ENCODE measurements at regions not wholly inside any gene's neighbourhood (a gene's known extent, or its start where the extent isn't known, plus 50 kb on each side); places are given as distances from the start of the nearest gene placed in this dataset.

DNA sequence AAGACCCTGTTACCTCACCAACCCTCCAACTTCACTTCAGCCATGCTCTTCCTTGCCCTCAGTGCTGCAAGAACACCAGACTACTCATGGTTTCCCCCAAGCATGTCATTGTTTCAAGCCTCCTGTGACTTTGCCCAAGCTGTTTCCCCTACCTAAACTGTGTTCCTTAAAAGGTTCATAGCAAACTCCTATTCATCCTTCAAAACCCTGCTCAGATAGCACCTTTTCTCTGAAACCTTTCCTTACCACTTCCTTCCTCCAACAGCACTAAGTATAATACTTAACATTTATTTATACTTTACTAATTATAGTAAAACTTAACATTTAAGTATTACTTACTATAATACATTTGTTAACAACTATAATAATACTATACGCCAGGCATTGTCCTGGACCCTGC lies 136.2 kb downstream of the CCT6B start:
- no peak for DNase-seq

DNA sequence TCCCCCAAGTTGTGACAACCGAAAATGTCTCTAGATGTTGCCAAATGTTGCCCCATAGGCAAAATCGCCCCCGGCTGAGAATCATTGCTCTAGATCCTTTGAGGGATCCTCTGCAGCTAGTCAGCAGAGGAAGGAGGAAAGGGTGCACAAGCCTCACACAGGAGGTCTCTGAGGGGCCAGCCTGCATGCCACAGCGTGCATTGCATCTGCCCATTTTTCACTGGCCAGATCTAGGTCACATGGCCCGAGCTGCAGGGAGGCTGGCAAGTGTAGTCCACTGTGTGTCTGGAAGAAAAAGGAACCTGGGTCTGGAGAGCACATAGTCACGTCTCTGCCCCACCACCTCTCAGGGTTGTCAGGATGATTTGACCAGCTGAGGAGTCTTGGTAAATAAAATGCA lies 138.2 kb downstream of the CCT6B start:
- DNase-seq, result no peak

DNA sequence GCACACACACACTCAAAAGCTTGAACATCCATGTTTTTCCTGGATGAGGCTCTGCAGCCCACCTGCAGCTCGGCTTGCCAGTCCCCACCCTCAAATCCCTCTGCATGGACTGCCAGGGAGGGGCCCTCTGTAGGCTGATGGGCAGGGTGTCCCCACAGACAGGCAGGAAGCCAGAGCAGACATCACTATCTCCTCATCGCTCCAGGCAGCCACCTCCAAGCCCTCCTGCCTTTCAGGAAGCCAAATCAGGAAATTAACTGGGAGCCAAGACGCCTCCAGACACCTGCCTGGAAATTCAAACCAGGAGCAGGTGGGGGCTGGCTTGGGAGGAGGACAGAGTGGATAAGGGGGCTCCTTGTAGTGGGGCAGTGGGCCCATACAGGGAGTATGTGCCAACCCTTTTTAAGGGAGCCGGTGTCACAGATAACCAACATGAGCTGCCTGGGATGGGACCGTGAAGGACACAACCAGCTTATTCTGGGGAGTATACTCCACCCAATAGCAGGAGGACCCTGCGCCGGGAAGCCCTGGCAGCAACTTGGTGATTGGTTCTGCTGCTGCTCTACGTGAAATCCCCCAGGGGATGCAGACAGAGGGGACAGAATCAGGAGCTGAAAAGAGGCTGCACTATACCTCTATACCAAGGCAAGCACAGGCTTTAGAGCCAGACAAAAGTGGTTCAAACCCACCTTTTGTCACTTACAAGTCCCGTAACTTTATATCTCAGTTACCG lies 139.1 kb downstream of the CCT6B start:
- no peak for DNase-seq

DNA sequence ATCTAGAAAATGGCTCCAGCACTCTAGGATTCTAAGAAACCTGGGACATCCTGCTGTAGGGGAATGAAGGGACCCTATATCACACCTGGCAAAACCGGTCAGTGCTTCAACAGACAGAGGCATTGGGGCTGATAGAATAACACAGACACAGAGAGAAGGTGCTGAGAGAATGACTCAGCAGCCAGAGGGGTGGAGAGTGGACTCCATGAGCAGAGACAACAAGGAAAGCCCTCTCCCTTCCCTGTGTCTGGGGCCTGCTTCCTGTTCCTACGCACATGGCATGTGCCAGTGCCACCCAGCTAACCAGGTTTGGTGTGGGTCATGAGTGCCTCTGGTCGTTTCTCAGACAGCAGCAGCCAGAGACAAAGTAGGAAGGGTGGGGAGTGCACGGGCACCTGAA lies 140.3 kb downstream of the CCT6B start:
- no peak for DNase-seq

DNA sequence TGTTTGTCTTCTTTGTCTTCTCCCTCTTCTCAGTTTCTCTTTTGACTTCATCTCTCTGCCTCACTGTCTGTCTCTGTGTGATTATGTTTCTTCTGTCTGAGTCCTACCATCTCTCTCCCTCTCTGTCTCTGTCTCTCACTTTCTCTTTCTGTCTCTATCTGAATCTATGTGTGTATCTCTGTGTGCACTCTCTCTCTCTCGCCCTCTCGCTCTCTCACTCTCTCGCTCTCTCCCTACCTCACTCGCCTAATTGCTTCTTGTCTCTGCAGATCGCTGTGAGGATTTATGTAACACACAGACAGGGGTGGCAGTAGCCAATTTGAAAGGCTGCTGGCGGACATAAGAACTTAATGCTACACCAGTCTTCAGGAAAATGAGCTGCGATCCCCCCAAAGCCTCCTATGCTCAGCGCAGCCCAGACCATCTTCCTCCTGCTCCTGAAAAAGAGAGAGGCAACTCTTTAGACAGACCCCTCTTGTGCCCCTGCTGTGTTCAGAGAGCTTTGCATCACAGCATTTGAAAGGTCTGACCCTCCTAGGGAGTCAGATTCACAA lies 140.9 kb downstream of the CCT6B start:
- no peak for DNase-seq

DNA sequence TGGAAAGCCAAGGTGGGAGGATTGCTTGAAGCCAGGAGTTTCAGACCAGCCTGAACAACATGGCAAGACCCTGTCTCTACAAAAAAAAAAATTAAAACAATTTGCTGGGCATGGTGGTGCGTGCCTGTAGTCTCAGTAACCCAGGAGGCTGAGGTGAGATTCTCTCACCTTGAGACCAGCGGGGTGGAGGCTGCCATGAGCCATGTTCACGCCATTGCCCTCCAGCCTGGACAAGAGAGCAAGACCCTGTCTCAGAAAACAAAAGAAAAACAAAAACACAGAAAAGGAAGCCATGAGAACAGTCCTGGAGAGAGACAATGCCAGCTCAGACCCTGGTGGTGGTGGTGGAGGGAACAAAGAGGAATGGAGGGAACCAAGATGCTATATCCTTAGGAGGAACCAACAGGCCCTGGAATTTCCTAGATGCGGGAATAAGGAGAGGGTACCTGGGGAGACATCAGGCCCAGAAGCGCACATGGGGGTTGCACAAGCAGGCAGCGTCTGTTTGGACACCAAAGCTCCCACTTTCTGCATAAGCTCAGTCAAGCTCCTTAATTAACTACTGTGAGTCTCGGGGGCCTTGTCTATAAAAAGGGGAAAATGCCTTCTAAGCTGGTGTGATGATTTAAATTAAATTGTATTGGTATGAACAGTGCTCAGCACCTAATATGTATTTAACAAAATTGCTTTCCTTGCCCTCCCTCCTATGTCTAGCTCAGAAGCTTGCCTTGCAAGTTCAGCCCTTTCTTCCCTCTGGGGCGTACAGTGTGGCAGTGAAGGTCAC lies 143.8 kb downstream of the CCT6B start:
- DNase-seq, result no peak

DNA sequence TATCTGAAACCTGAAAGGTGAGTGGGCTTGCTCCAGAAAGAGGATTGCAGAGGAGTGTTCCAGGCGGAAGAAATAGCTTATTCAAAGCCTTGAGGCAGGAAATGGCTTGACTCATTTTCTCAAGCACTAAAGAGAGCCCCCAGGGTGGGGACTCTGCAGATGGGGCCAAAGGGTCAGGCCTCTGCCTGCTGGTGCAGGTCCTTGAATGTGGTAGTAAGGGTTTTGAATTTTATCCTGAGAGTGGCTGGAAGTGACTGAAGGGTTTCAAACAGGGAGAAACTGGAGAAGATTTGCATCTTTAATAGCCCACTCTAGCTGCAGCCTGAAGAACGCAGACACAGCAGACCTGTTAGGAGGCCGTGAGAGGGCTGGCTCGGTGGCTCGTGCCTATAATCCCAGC lies 144.4 kb downstream of the CCT6B start:
- no peak for DNase-seq

DNA sequence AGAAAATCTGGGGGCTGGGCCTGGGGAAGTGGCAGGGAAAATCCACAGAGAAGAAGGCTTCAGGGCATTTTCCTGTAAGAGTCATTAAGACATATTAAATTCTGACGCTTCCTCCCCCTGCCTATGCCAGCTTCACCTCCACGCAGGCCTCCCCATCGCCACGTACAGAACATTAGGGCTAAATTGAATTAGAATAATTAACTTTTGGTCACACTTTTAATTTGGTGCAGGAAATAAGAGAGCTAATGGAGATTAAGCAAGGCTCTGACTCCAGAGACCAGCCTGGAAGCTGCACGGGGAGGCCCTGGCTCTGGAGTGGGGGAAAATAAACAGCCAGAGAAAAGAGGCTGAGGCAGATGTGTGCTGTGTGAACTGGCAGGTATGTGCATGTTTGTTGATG lies 148.0 kb downstream of the CCT6B start:
- DNase-seq, result no peak

DNA sequence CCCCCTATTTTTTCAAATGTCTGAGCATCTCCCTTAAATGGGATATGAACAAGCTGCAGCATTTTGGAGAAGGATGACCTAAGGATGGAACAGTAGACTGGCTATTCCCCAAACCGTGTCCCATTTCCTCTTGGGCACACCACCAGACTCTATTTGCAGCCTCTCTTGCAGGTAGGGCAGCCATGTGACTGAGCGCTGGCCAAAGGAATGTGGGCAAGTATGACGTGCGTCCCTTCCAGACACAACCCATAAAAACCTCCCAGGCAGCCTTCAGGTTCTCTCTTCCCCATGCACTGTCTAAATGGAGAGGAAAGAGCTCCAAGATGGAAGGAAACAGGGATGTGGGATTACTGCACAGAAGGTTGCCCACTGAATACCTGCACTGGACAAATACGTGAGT lies 149.7 kb downstream of the CCT6B start:
- DNase-seq, result no peak

DNA sequence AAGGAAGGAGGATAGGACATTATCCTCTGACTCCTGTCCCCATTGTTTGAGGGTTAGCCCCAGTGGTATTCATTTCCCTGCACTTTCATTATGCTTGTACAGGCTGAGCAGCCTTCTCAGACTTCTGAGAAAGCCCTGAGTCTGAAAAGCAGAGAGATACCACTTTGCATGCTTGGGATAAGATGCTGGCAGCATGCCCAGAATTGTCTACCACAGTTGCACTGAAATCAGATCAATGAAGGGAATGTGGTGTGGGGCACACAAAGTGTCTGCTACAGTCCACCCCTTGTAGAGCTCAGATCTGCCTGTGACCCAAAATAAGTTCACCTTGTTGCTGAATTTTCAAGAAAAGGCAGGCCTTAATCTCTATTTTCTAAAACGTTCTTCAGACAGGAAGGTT lies 160.6 kb downstream of the CCT6B start:
- no peak for DNase-seq

DNA sequence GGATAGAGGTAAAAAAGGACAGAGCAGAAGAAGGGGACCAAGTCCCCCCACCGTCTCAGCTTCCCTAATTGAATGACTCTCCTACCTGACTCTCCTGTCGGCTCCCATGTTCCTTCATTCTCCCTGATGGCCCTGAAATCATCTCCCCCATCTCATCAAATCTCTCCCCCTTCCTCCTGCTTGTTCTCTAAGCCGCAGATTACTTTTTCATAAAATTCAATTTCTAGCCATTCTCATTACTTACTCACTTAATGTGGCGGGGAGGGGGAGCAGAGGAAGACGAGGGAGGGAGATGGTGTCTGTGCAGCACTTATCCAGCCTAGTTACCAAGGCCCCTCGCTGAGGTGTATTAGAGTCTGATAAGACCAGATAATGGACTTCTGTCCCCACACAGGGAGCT lies 161.5 kb downstream of the CCT6B start:
- no peak for DNase-seq

DNA sequence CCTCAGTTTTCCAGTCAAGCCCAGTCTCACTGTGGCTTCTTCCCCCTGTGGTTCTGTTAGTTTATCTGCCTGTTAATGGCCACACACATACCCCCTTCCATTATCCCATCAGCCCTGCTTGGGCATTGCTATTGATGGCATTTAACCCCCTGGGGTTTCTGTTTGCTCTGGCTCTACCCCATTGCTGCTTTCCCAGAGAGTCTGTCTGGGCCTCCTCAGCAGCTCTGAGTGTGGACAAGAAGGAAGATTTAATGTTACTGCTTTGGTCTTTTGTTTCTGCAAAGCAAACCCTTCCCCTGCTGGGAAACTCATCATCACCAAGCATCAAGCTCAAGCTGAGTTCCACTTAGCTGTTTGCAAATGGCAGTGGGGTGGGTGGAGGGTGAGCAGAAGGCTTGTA lies 162.7 kb downstream of the CCT6B start:
- no peak for DNase-seq

DNA sequence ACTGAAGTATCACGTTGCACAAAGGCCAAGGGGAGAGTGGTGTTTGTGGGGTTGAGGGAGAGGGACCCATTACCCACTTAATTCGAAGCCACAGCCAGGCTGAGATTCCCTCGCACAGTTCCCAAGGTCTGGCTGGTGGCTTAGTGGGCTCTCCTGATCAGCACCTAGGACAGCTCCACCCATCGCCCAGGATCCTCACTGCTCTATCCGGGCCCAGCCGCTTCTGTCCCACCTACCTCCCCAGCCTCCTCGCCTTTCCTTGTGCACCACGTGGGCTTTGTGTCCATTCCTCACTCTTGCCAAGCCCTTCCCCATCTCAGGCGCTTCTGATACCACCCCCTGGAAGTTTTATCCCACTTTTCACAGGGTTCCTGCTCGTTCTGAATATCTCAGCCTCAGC lies 163.5 kb downstream of the CCT6B start:
- DNase-seq, result no peak

DNA sequence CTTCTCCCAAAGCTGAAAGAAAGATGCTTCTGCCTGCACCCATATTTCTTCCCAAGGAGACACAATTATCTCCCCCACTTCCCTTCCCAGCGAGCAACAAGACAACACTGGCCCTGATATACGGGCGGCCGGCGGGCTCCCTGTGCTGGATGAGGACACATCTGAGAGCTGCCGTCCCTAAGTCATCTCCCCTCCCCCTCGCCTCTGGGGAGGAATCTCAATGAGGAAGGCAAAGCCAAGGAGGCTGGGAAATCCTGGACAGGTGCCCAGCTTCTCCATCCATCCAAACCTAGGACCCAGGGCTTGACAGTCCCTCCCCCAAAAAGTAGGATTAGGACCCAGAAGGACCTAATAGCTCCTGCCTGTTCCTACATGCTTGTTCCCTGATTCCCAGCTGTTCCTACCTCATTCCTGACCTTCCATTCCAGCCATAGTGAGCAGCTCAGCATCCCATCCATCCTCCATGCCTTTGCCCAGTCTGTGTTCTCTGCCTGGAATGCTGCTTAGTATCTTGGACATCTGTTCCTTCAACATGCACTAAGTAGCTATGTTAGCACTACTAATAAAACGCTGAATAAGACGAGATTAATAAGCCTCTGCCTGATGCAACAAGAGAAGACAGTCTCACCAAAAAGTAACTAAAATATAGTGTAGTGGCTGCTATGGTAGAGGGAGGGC lies 167.9 kb downstream of the CCT6B start:
- no peak for DNase-seq

DNA sequence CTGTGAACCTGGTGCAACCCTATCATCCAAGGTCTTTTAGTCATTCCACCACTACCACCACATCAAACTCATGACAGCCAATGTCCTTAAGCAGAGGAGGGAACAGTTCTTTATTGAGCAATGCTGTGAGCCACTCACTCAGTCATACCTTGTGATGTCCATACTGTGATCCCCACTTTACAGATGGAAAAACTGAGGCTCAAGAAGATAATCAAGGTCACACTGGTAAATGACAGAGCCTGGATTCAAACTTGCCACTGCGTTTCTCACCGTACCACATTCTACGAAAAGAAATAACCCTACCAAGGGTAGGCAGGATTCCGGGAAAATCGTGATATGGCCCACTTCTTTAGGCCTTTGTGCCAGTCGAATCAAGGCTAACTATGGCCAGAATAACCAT lies 172.6 kb downstream of the CCT6B start:
- no peak for DNase-seq

DNA sequence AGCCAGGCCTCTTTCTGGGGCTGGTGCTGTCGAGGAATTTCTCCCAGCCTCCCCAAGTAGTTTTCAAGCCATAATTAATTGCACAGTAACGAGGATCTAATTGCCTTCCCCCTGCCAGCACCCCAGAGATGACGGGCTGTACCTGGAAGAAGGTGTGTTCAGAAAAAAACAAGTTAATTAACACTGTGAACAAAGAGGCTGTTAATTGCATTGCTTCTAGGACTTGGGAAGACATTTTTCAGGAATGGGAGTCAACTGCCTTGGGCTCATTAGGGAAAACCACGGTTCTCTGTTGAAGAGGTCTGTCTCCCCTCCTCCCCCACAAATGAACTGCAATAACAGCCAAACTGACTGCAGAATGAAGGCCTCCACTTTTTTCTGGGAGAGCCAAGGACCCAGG lies 176.7 kb downstream of the CCT6B start:
- no peak for DNase-seq

DNA sequence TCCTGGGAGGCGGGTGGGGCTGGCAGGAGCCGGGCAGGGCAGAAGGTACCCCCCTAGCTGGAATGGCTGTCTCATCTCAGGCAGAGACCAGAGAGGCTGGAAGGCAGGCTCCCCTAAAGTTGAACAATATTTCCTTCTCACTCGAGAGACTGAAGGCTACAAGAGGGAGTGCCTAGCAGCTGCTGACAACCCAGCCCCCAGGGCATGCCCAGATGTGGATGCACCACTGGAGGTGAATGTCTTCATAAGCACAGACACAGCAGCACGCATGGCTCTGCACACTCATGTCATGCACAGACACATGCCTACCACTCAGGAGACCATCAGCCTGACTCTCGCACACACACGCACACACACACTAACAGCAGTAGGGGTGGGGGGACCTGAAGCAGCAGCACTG lies 179.0 kb downstream of the CCT6B start:
- no peak for DNase-seq

DNA sequence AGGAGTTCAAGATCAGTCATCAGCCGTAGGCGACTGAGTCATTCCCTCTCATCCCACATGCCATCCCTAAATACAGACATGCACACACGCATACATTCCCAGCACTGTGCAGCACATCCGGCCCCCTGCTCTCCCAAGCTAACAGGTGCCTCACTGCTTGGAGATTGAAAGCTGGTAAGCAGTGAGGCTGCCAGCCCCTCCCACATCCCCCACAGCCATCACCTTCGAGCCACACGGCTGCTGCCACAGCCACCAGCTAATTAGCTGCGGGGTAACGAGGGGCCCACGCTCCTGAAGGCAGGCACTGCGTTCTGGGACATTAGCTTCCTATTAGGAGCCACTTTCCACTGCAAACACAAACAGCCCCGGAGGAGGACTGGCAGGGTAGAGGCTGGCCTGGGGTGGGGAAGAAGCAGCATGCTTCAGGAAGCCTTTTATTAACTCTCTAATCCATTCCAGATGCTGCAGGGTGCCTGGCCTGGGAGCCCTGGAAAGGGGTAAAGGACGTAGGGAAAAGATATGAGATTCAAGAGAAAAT lies 179.6 kb downstream of the CCT6B start:
- no peak for DNase-seq

DNA sequence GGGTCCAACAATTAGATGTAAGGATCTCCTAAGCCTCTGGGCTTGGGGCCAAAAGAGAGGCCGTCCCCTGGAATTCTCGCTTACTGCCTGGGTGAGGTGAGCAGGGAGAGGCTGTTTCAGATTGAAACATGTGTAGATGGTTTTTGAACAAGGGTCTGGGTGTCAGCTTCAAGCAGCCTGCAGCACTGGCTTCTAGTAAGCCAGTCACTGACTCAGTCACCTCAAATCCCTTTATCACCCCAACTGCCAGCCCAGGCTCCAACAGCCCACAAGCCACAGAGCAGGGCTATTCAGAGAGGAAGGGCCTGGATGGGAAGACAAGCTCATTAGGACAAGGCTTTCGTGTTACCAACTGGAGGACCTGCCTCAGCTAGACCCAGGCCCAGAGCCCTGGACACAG lies 180.2 kb downstream of the CCT6B start:
- no peak for DNase-seq

DNA sequence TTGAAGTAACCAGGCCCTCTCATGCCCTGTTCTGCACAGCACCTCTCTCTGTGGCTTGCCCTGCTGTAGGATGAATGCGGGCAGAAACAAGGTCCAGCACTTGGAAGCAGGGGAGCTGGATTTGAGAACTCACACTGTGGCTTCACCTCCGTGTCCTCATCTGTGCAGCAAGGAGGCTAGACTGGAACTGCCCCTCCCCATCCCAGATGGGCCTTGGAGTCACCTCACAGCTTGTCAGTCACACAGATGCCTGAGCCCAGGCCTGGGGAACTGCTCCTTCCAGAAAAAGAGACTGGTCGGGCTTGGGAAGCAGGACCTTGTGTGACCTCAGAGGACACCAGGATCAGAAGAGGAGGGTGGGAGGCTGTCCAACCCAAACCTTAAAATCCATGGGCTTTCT lies 180.8 kb downstream of the CCT6B start:
- no peak for DNase-seq

DNA sequence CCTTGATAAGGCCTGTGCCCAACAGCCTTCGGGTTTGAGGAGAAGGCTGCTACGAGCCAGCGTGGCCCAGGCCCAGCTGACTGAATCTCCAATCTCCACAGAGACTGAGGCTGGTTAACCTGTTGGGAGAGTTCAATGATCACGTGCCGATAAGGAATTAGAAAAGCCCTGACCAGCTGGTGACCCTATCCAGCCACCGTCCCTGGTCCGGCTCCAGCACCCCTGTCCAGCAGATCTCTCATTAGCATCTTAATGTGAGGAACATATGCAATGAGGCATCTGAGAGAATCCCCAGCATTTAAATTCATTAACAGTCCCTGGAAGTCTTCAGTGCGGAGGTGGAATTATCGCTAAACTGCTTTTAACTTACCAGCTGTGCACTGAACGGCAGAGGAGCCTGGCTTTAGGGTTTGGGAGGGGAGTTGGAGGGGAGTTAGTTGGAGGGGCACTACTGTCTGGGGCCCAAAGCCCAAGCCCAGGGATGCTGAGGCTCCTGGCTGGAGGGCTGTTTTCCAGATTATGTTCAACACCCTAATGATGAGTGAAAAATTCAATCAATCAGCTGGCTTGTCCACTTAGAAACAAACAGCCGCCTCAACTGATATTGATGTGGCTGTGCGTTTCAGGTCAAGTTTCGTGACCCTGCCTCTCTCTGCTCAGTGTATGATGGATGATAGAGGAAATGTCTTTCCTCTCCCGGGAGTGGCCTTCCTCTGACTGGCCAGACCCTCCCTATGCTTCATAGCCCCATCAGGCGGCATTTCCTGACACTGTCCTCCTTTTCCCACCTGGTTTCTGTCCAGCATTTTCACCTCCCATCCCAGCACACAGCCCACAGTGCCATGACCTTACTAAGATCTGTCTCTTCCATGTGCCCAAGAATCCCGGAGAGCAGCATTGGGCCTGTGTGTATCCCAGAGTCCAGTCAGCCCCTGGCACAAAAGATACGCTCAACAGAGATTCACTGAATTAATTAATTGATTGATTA lies 184.5 kb downstream of the CCT6B start:
- no peak for DNase-seq

DNA sequence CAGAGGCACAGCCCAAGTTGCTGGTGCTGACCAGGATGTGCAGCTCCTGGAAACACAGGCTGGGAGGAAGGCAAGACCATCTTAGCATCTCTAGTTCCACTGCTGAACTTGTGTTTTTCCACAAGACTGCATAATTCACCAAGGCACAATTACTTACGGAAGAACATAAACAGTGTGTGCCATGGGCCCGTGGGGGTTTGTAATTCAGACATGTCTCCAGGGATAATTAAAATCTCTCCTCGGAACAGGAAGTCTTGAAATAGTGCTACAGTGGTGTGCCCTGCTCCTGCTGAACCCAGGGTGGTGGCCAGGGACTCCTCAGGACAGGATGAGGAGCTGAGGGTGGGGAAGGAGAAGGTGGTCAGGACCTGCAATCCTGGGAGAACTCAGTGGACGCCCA lies 188.2 kb downstream of the CCT6B start:
- no peak for DNase-seq

Measured in SIG-M5 (cell line).